ENCODE measurements at regions not wholly inside any gene's neighbourhood (a gene's known extent, or its start where the extent isn't known, plus 50 kb on each side); places are given as distances from the start of the nearest gene placed in this dataset.

- Histone ChIP-seq H3K4me3 (no peak overlapping the region), H3K27me3 (no peaks in the 10 kb centered on the region), H3K27ac (no peak overlapping the region), H3K9me3 (no peaks in the 10 kb centered on the region), H3K4me1 (no peaks in the 10 kb centered on the region), H3K36me3 (no peaks in the 10 kb centered on the region)
- TF ChIP-seq EP300 (IDR thresholded peaks at IDR 0.05) (no peak), CTCF (IDR thresholded peaks at IDR 0.05) (no peak)
- 46 to 57% methylated on average over 1 of the region's 1 CpG for WGBS, 2 donors
- no peak for ATAC-seq (ENCODE audit: low FRiP score in 2 of 2)
- DNase-seq = no peak
Observed at GRCh38 chr21:24127651-24128050, 1479.6 kb downstream of the MRPL39 start.

GRCh38 chr21:24123785-24124184, 1483.5 kb downstream of the MRPL39 start:
- no peak for DNase-seq
- WGBS, 2 donors = 78 to 95% methylated on average over 1 of the region's 1 CpG
- ATAC-seq (ENCODE audit: low FRiP score in 2 of 2) = no peak

DNA sequence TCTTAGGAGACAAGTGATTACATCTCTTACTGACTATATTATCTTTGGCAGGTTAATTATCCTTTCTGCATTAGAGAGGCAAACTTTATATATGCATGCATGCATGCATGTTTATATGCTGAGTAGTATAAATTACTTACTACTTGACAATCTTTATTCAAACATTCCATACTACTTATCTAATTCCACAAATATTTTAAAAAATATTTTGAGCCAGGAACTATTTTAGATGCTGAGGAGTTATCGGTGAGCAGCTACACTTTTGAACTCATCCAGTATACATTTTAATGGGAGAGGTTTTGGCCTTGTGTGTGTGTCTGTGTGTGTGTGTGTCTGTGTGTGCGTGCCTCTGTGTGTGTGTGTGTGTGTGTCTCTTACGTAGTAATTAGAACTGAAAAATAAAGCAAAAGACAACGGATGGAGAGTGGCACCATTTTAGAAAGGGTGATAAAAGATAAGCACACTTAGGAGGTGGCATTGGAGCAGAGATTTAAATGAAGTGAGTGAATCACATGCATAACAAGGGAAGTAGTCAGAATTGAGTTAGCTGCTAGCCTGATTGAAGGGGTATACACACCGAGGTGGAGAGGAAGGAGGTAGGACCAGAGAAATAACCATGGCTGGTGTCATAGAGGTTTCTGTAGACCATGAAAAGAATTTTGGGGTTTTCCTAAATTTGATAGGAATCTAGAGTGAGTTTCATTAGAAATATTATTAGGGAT, 1488.4 kb downstream of the MRPL39 start:
- Histone ChIP-seq H3K36me3 (no peaks in the 10 kb centered on the region), H3K4me3 (no peak overlapping the region), H3K9me3 (no peaks in the 10 kb centered on the region), H3K4me1 (no peaks in the 10 kb centered on the region), H3K27ac (no peak overlapping the region), H3K27me3 (no peaks in the 10 kb centered on the region)
- 61 to 67% methylated on average over 5 of the region's 5 CpGs for WGBS, 2 donors
- ATAC-seq (ENCODE audit: low FRiP score in 2 of 2) (no peak), DNase-seq (no peak)
- TF ChIP-seq CTCF (IDR thresholded peaks at IDR 0.05) = no peak
- TF ChIP-seq POLR2A (IDR thresholded peaks at IDR 0.05) = no peak
- no peak for TF ChIP-seq EP300 (IDR thresholded peaks at IDR 0.05)
- TF ChIP-seq POLR2AphosphoS5 (IDR thresholded peaks at IDR 0.05) = no peak

More at GRCh38 chr21:24123785-24124184, 1483.5 kb downstream of the MRPL39 start:
- Histone ChIP-seq H3K27ac (no peak overlapping the region), H3K36me3 (no peaks in the 10 kb centered on the region), H3K4me3 (no peak overlapping the region), H3K9me3 (no peaks in the 10 kb centered on the region), H3K27me3 (no peaks in the 10 kb centered on the region), H3K4me1 (no peaks in the 10 kb centered on the region)
- TF ChIP-seq CTCF (IDR thresholded peaks at IDR 0.05) (no peak), POLR2A (IDR thresholded peaks at IDR 0.05) (no peak), POLR2AphosphoS5 (IDR thresholded peaks at IDR 0.05) (no peak), EP300 (IDR thresholded peaks at IDR 0.05) (no peak)

DNA sequence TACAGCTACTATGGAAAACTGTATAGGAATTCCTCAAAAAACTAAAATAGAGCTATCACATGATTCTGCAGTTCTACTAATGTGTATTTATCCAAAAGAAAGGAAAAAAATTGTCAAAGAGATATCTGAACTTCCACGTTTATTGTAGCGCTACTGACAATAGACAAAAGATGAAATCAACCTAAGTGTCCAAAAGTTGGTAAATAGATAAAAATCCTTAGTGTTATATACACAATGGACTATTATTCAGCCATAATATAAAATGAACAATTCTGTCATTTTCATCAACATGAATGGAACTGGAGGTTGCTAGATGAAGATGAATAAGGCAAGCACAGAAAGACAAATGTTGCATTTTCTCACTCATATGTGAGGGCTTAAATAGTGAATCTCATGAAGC, 1492.1 kb downstream of the MRPL39 start:
- Histone ChIP-seq H3K36me3 (no peaks in the 10 kb centered on the region), H3K27ac (no peak overlapping the region), H3K27me3 (no peaks in the 10 kb centered on the region), H3K4me3 (no peak overlapping the region), H3K4me1 (no peaks in the 10 kb centered on the region), H3K9me3 (no peaks in the 10 kb centered on the region)
- WGBS, 2 donors = 83 to 92% methylated on average over 2 of the region's 2 CpGs
- no peak for ATAC-seq (ENCODE audit: low FRiP score in 2 of 2)
- TF ChIP-seq CTCF (IDR thresholded peaks at IDR 0.05) = no peak
- TF ChIP-seq POLR2AphosphoS5 (IDR thresholded peaks at IDR 0.05) = no peak
- TF ChIP-seq POLR2A (IDR thresholded peaks at IDR 0.05) = no peak
- no peak for TF ChIP-seq EP300 (IDR thresholded peaks at IDR 0.05)
- no peak for DNase-seq

DNA sequence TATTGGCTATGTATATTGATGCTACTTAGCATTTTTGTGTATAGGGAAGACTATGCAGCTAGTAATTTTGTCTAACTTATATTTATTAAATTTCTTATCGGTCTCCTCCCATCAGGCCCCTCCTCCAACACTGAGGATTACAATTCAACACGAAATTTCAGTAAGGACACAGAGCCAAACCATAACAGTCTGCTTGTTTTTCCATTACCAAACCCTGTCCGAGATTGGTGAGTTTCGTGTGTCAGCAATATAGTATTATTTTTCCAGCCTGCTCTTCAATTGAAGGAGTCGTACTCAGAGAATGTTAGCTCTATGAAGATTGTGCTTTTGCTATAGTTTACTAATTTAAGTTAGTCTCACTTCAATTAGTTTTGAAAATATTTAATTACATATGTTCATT, 1495.3 kb downstream of the MRPL39 start:
- no peaks in the 10 kb centered on the region for H3K9me3 ChIP-seq
- H3K27ac ChIP-seq = no peak overlapping the region
- H3K36me3 ChIP-seq = no peaks in the 10 kb centered on the region
- TF ChIP-seq EP300 (IDR thresholded peaks at IDR 0.05) = no peak
- no peak for TF ChIP-seq POLR2A (IDR thresholded peaks at IDR 0.05)
- no peak for TF ChIP-seq POLR2AphosphoS5 (IDR thresholded peaks at IDR 0.05)
- TF ChIP-seq CTCF (IDR thresholded peaks at IDR 0.05) = no peak
- no peaks in the 10 kb centered on the region for H3K4me1 ChIP-seq
- DNase-seq (no peak), ATAC-seq (ENCODE audit: low FRiP score in 2 of 2) (no peak)
- 40% methylated on average over 5 of the region's 5 CpGs for WGBS, 2 donors
- H3K4me3 ChIP-seq = no peak overlapping the region
- no peaks in the 10 kb centered on the region for H3K27me3 ChIP-seq
